ENCODE measurements at regions not wholly inside any gene's neighbourhood (a gene's known extent, or its start where the extent isn't known, plus 50 kb on each side); places are given as distances from the start of the nearest gene placed in this dataset.

GRCh38 chr2:236638707-236639106 is 69.1 kb downstream of the ACKR3 start:
- H3K79me2 ChIP-seq (ENCODE audit: low read length): no peaks in the 10 kb centered on the region
- H3K4me1 ChIP-seq (ENCODE audit: low read length): no peaks in the 10 kb centered on the region
- H3K36me3 ChIP-seq (replicated peaks; ENCODE audit: insufficient read depth, low read length): no peaks in the 10 kb centered on the region
- no peaks in the 10 kb centered on the region for H3K9me3 ChIP-seq (replicated peaks; ENCODE audit: insufficient read depth, low read length)
- H3K4me3 ChIP-seq (ENCODE audit: low read length): no peak overlapping the region
- H3K4me2 ChIP-seq (ENCODE audit: low read depth, low read length): peak overlapping the region; percentile 34; the same call in 1 of the 2 replicates
- no peak overlapping the region for H3K9ac ChIP-seq (ENCODE audit: low read length)
- H4K20me1 ChIP-seq (ENCODE audit: insufficient read depth, low read length): no peaks in the 10 kb centered on the region
- no peak overlapping the region for H2AFZ ChIP-seq (ENCODE audit: low read length)
- no peaks in the 10 kb centered on the region for H3K27me3 ChIP-seq (replicated peaks; ENCODE audit: insufficient read depth, low read length)
- DNase-seq: peak; percentile 21
- H3K27ac ChIP-seq (ENCODE audit: low read length): no peak overlapping the region
- no peaks in the 10 kb centered on the region for H3F3A ChIP-seq (ENCODE audit: insufficient read depth, low read length)
- no peaks in the 10 kb centered on the region for H3K9me2 ChIP-seq (replicated peaks; ENCODE audit: insufficient read depth, low read length)
- no peak for TF ChIP-seq EZH2 (optimal IDR thresholded peaks at IDR 0.05; ENCODE audit: low read depth, low read length)
- no peak for TF ChIP-seq EZH2phosphoT487 (IDR thresholded peaks at IDR 0.05; ENCODE audit: low read length)
- TF ChIP-seq, protein P1, sequence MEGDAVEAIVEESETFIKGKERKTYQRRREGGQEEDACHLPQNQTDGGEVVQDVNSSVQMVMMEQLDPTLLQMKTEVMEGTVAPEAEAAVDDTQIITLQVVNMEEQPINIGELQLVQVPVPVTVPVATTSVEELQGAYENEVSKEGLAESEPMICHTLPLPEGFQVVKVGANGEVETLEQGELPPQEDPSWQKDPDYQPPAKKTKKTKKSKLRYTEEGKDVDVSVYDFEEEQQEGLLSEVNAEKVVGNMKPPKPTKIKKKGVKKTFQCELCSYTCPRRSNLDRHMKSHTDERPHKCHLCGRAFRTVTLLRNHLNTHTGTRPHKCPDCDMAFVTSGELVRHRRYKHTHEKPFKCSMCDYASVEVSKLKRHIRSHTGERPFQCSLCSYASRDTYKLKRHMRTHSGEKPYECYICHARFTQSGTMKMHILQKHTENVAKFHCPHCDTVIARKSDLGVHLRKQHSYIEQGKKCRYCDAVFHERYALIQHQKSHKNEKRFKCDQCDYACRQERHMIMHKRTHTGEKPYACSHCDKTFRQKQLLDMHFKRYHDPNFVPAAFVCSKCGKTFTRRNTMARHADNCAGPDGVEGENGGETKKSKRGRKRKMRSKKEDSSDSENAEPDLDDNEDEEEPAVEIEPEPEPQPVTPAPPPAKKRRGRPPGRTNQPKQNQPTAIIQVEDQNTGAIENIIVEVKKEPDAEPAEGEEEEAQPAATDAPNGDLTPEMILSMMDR (IDR thresholded peaks at IDR 0.05; ENCODE audit: low read length): no peak

- TF ChIP-seq EZH2 (optimal IDR thresholded peaks at IDR 0.05; ENCODE audit: low read depth, low read length): no peak
- no peak for TF ChIP-seq EZH2phosphoT487 (IDR thresholded peaks at IDR 0.05; ENCODE audit: low read length)
- TF ChIP-seq, protein P1 (IDR thresholded peaks at IDR 0.05; ENCODE audit: low read length): no peak
- H3K27ac ChIP-seq (ENCODE audit: low read length): no peak overlapping the region
- H3K27me3 ChIP-seq (replicated peaks; ENCODE audit: insufficient read depth, low read length): no peaks in the 10 kb centered on the region
These were observed 70.0 kb downstream of the ACKR3 start for GRCh38 chr2:236639461-236640235.

GRCh38 chr2:236641051-236641726 is 71.6 kb downstream of the ACKR3 start:
- Histone ChIP-seq H3K36me3 (replicated peaks; ENCODE audit: insufficient read depth, low read length) (no peaks in the 10 kb centered on the region), H2AFZ (ENCODE audit: low read length) (no peak overlapping the region), H3K4me3 (ENCODE audit: low read length) (no peak overlapping the region), H3K9me3 (replicated peaks; ENCODE audit: insufficient read depth, low read length) (no peaks in the 10 kb centered on the region), H3K9me2 (replicated peaks; ENCODE audit: insufficient read depth, low read length) (no peaks in the 10 kb centered on the region), H3K4me2 (ENCODE audit: low read depth, low read length) (no peak overlapping the region), H3K27me3 (replicated peaks; ENCODE audit: insufficient read depth, low read length) (no peaks in the 10 kb centered on the region), H3K79me2 (ENCODE audit: low read length) (no peaks in the 10 kb centered on the region), H3K4me1 (ENCODE audit: low read length) (no peaks in the 10 kb centered on the region), H4K20me1 (ENCODE audit: insufficient read depth, low read length) (no peaks in the 10 kb centered on the region), H3K27ac (ENCODE audit: low read length) (no peak overlapping the region), H3F3A (ENCODE audit: insufficient read depth, low read length) (no peaks in the 10 kb centered on the region), H3K9ac (ENCODE audit: low read length) (no peak overlapping the region)
- DNase-seq: no peak
- TF ChIP-seq, protein P1 (IDR thresholded peaks at IDR 0.05; ENCODE audit: low read length): no peak
- TF ChIP-seq EZH2phosphoT487 (IDR thresholded peaks at IDR 0.05; ENCODE audit: low read length): no peak
- no peak for TF ChIP-seq EZH2 (optimal IDR thresholded peaks at IDR 0.05; ENCODE audit: low read depth, low read length)

More at GRCh38 chr2:236639461-236640235, 70.0 kb downstream of the ACKR3 start:
- no peaks in the 10 kb centered on the region for H3K9me2 ChIP-seq (replicated peaks; ENCODE audit: insufficient read depth, low read length)
- H2AFZ ChIP-seq (ENCODE audit: low read length): no peak overlapping the region
- H3K36me3 ChIP-seq (replicated peaks; ENCODE audit: insufficient read depth, low read length): no peaks in the 10 kb centered on the region
- DNase-seq: no peak
- H3K9ac ChIP-seq (ENCODE audit: low read length): no peak overlapping the region
- H3K4me3 ChIP-seq (ENCODE audit: low read length): no peak overlapping the region
- H3F3A ChIP-seq (ENCODE audit: insufficient read depth, low read length): no peaks in the 10 kb centered on the region
- H3K9me3 ChIP-seq (replicated peaks; ENCODE audit: insufficient read depth, low read length): no peaks in the 10 kb centered on the region
- no peaks in the 10 kb centered on the region for H3K79me2 ChIP-seq (ENCODE audit: low read length)
- no peaks in the 10 kb centered on the region for H4K20me1 ChIP-seq (ENCODE audit: insufficient read depth, low read length)
- no peaks in the 10 kb centered on the region for H3K4me1 ChIP-seq (ENCODE audit: low read length)
- no peak overlapping the region for H3K4me2 ChIP-seq (ENCODE audit: low read depth, low read length)
